Mesothelial cell of epicardium (in vitro differentiated cells): ENCODE measurements at regions not wholly inside any gene's neighbourhood (a gene's known extent, or its start where the extent isn't known, plus 50 kb on each side); places are given as distances from the start of the nearest gene placed in this dataset.

Experiments used
- DNase-seq, 2 experiments: peaks; one replicate each; pipeline ENCODE4 v3.0.0; 2021; ENCODE audit warnings: low spot score in 2 of 2; ENCODE audit not compliant: unreplicated experiment in 2 of 2
- H3K27ac Mint-ChIP-seq: 2 replicates; pipeline ENCODE4 v1.8.0; 2021; ENCODE audit warnings: mixed read lengths
- H3K27me3 Mint-ChIP-seq: 2 replicates; pipeline ENCODE4 v1.8.0; 2021; ENCODE audit warnings: low read depth, mixed read lengths
- H3K36me3 Mint-ChIP-seq: 2 replicates; pipeline ENCODE4 v1.8.0; 2021; ENCODE audit warnings: mixed read lengths
- H3K4me1 Mint-ChIP-seq: 2 replicates; pipeline ENCODE4 v1.8.0; 2021; ENCODE audit warnings: mixed read lengths
- H3K4me3 Mint-ChIP-seq: 2 replicates; pipeline ENCODE4 v1.8.0; 2021; ENCODE audit warnings: mild to moderate bottlenecking, moderate library complexity, mixed read lengths
- H3K9me3 Mint-ChIP-seq: 2 replicates; pipeline ENCODE4 v1.8.0; 2021; ENCODE audit warnings: mixed read lengths
- CTCF ChIP-seq: fragments of 200-600 bp; sonication (generic); IDR thresholded peaks from one replicate; pipeline ENCODE4 v1.5.0; 2021; ENCODE audit warnings: antibody characterized with exemption; ENCODE audit not compliant: unreplicated experiment

DNA sequence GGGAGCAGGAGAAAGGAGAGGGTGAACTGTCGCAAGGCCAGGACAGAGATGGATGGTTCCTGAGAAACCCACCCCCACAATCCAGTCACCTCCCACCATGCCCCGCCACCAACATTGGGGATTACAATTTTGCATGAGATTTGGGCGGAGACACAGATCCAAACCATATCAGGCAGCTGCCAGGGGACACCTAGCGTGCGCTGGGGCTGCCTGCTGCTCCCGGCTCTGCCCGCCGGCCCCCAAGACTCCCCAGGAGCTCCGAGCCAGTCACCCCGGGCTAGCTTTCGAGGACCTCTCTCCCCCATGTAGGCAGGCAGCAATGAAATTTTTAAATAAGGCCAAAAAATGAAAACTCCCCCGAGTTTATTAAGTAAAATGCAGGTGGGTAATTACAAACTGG lies 111.7 kb downstream of the UNCX start:
- H3K27me3 Mint-ChIP-seq, result peaks cover 34% of the 10 kb centered on the region
- H3K4me1 Mint-ChIP-seq, result no peaks in the 10 kb centered on the region
- no peaks in the 10 kb centered on the region for H3K9me3 Mint-ChIP-seq
- no peaks in the 10 kb centered on the region for H3K36me3 Mint-ChIP-seq
- no peak for DNase-seq
- no peak for TF ChIP-seq CTCF
- no peak overlapping the region for H3K4me3 Mint-ChIP-seq
- H3K27ac Mint-ChIP-seq, result no peak overlapping the region

- Mint-ChIP-seq H3K4me1 (no peaks in the 10 kb centered on the region), H3K27ac (no peak overlapping the region), H3K27me3 (peaks cover 31% of the 10 kb centered on the region), H3K4me3 (no peak overlapping the region), H3K36me3 (no peaks in the 10 kb centered on the region), H3K9me3 (no peaks in the 10 kb centered on the region)
- DNase-seq, result no peak
- no peak for TF ChIP-seq CTCF
Observed at GRCh38 chr7:1344981-1345701, 112.5 kb downstream of the UNCX start.

- H3K4me3 Mint-ChIP-seq, result no peak overlapping the region
- H3K36me3 Mint-ChIP-seq, result no peaks in the 10 kb centered on the region
- no peak for DNase-seq
- no peaks in the 10 kb centered on the region for H3K9me3 Mint-ChIP-seq
- peaks cover 38% of the 10 kb centered on the region for H3K27me3 Mint-ChIP-seq
- TF ChIP-seq CTCF, result no peak
- H3K27ac Mint-ChIP-seq, result no peak overlapping the region
- H3K4me1 Mint-ChIP-seq, result no peaks in the 10 kb centered on the region
Observed at GRCh38 chr7:1345796-1346755, 113.2 kb downstream of the MICALL2 start.

DNA sequence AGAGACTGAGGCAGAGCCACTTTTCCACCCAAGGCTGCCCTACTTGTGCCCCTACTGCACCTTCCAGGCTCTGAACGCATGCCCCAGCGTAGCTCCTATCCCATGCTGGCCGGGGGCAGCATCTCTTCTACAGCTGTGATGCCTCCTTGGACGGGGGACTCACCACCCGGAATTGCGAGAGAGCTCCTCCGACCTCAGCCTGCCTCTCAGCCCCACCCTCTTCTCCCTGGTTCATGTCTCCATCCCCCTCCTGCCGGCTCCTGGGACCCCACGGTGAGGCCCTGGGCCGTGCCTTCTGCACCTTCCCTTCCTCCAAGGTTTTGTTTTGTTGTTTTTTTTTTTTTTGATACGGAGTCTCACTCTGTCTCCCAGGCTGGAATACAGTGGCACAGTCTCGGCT lies 112.4 kb downstream of the MICALL2 start:
- Mint-ChIP-seq H3K36me3 (no peaks in the 10 kb centered on the region), H3K27me3 (peaks cover 38% of the 10 kb centered on the region), H3K4me1 (no peaks in the 10 kb centered on the region), H3K9me3 (no peaks in the 10 kb centered on the region), H3K4me3 (no peak overlapping the region), H3K27ac (no peak overlapping the region)
- no peak for DNase-seq
- TF ChIP-seq CTCF, result no peak

DNA sequence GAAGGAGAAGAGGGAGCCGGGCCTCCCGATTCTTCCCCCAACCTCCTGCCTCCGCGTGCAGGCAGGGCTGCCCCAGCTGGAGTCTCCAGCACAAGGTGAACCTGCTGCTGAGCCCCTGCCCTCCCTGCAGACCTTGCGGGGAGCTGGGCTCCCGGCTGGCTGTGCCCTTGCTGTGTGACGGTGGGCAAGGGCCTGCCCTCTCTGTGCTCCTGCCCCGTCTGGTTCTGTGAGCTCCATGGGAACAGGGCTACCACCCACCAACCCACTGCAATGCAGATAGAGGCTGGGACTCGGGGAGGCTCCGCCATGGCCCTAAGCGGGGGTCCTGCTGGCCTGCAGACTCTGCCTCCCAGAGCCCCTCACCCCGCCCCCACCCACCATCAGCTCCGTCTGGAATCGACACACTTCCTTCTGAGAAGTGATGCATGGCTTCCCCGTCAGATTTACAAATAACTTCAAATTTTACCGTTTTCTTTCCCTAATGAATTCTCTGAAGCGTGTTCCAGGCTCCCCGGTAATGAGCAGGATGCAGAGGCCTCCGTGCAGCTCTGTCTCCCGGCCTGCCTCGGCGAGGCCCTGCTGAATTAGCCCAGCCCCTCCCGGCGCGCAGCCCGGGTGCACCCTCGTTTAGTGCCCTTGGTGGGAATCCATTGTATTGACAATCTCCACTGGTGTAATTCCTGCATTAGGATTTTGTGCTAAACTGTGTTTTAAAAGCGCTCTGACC lies 111.0 kb downstream of the MICALL2 start:
- Mint-ChIP-seq H3K9me3 (no peaks in the 10 kb centered on the region), H3K27ac (no peak overlapping the region), H3K4me3 (no peak overlapping the region), H3K36me3 (no peaks in the 10 kb centered on the region), H3K27me3 (peaks cover 32% of the 10 kb centered on the region), H3K4me1 (no peaks in the 10 kb centered on the region)
- no peak for TF ChIP-seq CTCF
- DNase-seq, result no peak
